Spinal cord (tissue), 9 donors: ENCODE measurements at regions not wholly inside any gene's neighbourhood (a gene's known extent, or its start where the extent isn't known, plus 50 kb on each side); places are given as distances from the start of the nearest gene placed in this dataset.
"Not testable (repeated sequence)": the region's sequence is repeated elsewhere in the genome, so short reads cannot be mapped to it uniquely, and the experiment has no call there.

Experiments
- DNase-seq, 6 donors: peaks; one replicate each; pipeline versions ENCODE4 v3.0.0 to v3.0.0-alpha.2; 2013 to 2015; ENCODE audit warnings: low spot score in 6 of 6, low read depth in 4 of 6
- H3K27ac ChIP-seq: one replicate; pipeline ENCODE4 v1.5.1; 2013; ENCODE audit warnings: low read depth, low read length, control low read depth
- H3K27me3 ChIP-seq: one replicate; pipeline ENCODE4 v1.6.1; 2013; ENCODE audit warnings: low read length; ENCODE audit not compliant: control insufficient read depth, insufficient read depth
- H3K36me3 ChIP-seq: one replicate; pipeline ENCODE4 v1.6.1; 2013; ENCODE audit warnings: low read length; ENCODE audit not compliant: control insufficient read depth, insufficient read depth
- H3K4me1 ChIP-seq: one replicate; pipeline ENCODE4 v1.6.1; 2013; ENCODE audit warnings: low read length; ENCODE audit not compliant: control insufficient read depth, insufficient read depth
- H3K4me3 ChIP-seq: one replicate; pipeline ENCODE4 v1.5.1; 2013; ENCODE audit warnings: low read depth, low read length, control low read depth
- H3K9me3 ChIP-seq: one replicate; pipeline ENCODE4 v1.6.1; 2013; ENCODE audit warnings: low read length; ENCODE audit not compliant: control insufficient read depth, insufficient read depth
- WGBS: methylation state at CpG from one replicate; pipeline ENCODE4 v1.1.5; 2013; ENCODE audit warnings: missing lambda C conversion rate; ENCODE audit not compliant: insufficient coverage; 5-methylcytosine and 5-hydroxymethylcytosine counted together
- donor health status: healthy.

- H3K27me3 ChIP-seq, H3K27ac ChIP-seq, H3K36me3 ChIP-seq, H3K4me1 ChIP-seq, H3K9me3 ChIP-seq, H3K4me3 ChIP-seq, DNase-seq: not testable (repeated sequence)
- WGBS, result 95% methylated on average over 18 of the region's 33 CpGs
These were observed 388.8 kb upstream of the FAR2 start for GRCh38 chr12:28760040-28760903.

- not testable (repeated sequence) for H3K9me3 ChIP-seq, H3K36me3 ChIP-seq, H3K27me3 ChIP-seq, H3K27ac ChIP-seq, H3K4me3 ChIP-seq, DNase-seq, H3K4me1 ChIP-seq
- no CpG with 5 or more reads among the region's 5 CpGs for WGBS
These were observed 387.2 kb upstream of the FAR2 start for GRCh38 chr12:28761897-28762296.

GRCh38 chr12:28766398-28766797 is 382.7 kb upstream of the FAR2 start:
- no peaks in the 10 kb centered on the region for H3K36me3 ChIP-seq
- H3K4me1 ChIP-seq, result no peaks in the 10 kb centered on the region
- WGBS, result no CpG with 5 or more reads among the region's 1 CpG

GRCh38 chr12:28767836-28768348 is 381.2 kb upstream of the FAR2 start:
- no CpG with 5 or more reads among the region's 1 CpG for WGBS

More at GRCh38 chr12:28766398-28766797, 382.7 kb upstream of the FAR2 start:
- peak in 1 of 6 donors; percentile 46 for DNase-seq
- H3K27ac ChIP-seq, result no peak overlapping the region
- H3K4me3 ChIP-seq, result no peak overlapping the region
- H3K27me3 ChIP-seq, result no peaks in the 10 kb centered on the region
- no peaks in the 10 kb centered on the region for H3K9me3 ChIP-seq

GRCh38 chr12:28770322-28770721 is 378.8 kb upstream of the FAR2 start:
- no peaks in the 10 kb centered on the region for H3K4me1 ChIP-seq
- H3K36me3 ChIP-seq, result no peaks in the 10 kb centered on the region
- no peaks in the 10 kb centered on the region for H3K27me3 ChIP-seq
- WGBS, result no CpG with 5 or more reads among the region's 5 CpGs
- no peak overlapping the region for H3K27ac ChIP-seq
- H3K9me3 ChIP-seq, result no peaks in the 10 kb centered on the region
- H3K4me3 ChIP-seq, result no peak overlapping the region
- DNase-seq, result no peak

More at GRCh38 chr12:28767836-28768348, 381.2 kb upstream of the FAR2 start:
- Histone ChIP-seq H3K27me3 (no peaks in the 10 kb centered on the region), H3K4me3 (no peak overlapping the region), H3K27ac (no peak overlapping the region), H3K36me3 (no peaks in the 10 kb centered on the region), H3K9me3 (no peaks in the 10 kb centered on the region), H3K4me1 (no peaks in the 10 kb centered on the region)
- DNase-seq, result no peak

GRCh38 chr12:28771968-28772367 is 377.1 kb upstream of the FAR2 start:
- Histone ChIP-seq H3K4me1 (no peaks in the 10 kb centered on the region), H3K9me3 (no peaks in the 10 kb centered on the region), H3K27ac (no peak overlapping the region), H3K4me3 (no peak overlapping the region), H3K36me3 (no peaks in the 10 kb centered on the region), H3K27me3 (no peaks in the 10 kb centered on the region)
- WGBS, result no CpG with 5 or more reads among the region's 4 CpGs
- DNase-seq, result peak in 1 of 6 donors; percentile 52

GRCh38 chr12:28775556-28775955 is 373.5 kb upstream of the FAR2 start:
- Histone ChIP-seq H3K27me3 (no peaks in the 10 kb centered on the region), H3K27ac (no peak overlapping the region), H3K4me1 (no peaks in the 10 kb centered on the region), H3K9me3 (no peaks in the 10 kb centered on the region), H3K36me3 (no peaks in the 10 kb centered on the region), H3K4me3 (no peak overlapping the region)
- no peak for DNase-seq
- no CpG with 5 or more reads among the region's 4 CpGs for WGBS

- no peak overlapping the region for H3K27ac ChIP-seq
- H3K27me3 ChIP-seq, result no peaks in the 10 kb centered on the region
- no peaks in the 10 kb centered on the region for H3K36me3 ChIP-seq
- no peak overlapping the region for H3K4me3 ChIP-seq
- 67% methylated on average over 1 of the region's 1 CpG for WGBS
- no peaks in the 10 kb centered on the region for H3K4me1 ChIP-seq
- no peaks in the 10 kb centered on the region for H3K9me3 ChIP-seq
- DNase-seq, result no peak
These were observed 372.9 kb upstream of the FAR2 start for GRCh38 chr12:28776220-28776619.

GRCh38 chr12:28776913-28777422 is 372.1 kb upstream of the FAR2 start:
- H3K4me3 ChIP-seq, result no peak overlapping the region
- no peaks in the 10 kb centered on the region for H3K4me1 ChIP-seq
- H3K27ac ChIP-seq, result no peak overlapping the region
- H3K9me3 ChIP-seq, result no peaks in the 10 kb centered on the region
- WGBS, result 50% methylated on average over 1 of the region's 5 CpGs
- DNase-seq, result peak in 1 of 6 donors; percentile 92
- H3K27me3 ChIP-seq, result no peaks in the 10 kb centered on the region
- no peaks in the 10 kb centered on the region for H3K36me3 ChIP-seq
